B cell (primary cell): ENCODE measurements at regions not wholly inside any gene's neighbourhood (a gene's known extent, or its start where the extent isn't known, plus 50 kb on each side); places are given as distances from the start of the nearest gene placed in this dataset.

Source experiments
- ATAC-seq: fragments of 200-7000 bp; cut with Tn5 transposase; one replicate; pipeline ENCODE4 v1.10.0; 2021; ENCODE audit warnings: low read depth, mild to moderate bottlenecking, moderate number of reproducible peaks, moderate library complexity
- CTCF ChIA-PET: fragments of 350-600 bp; sonication (Branson Sonifier 250); formaldehyde crosslinking; loops from one replicate; lab custom pipeline; 2021; ENCODE audit warnings: antibody characterized with exemption, inconsistent platforms; lab: Charles Lee
- POLR2A ChIA-PET: fragments of 350-600 bp; sonication (Branson Sonifier 250); formaldehyde crosslinking; loops from one replicate; lab custom pipeline; 2021; ENCODE audit warnings: antibody characterized with exemption; lab: Charles Lee
- DNase-seq: peaks from one replicate; pipeline ENCODE4 v3.0.0; 2013
- H2AFZ ChIP-seq: 2 replicates; pipeline ENCODE4 v1.6.1; 2012; ENCODE audit warnings: mild to moderate bottlenecking, low read depth, low read length; ENCODE audit not compliant: insufficient read depth, poor library complexity, severe bottlenecking
- H3K27ac ChIP-seq, 2 donors: 1 replicate in 1 of 2; 2 replicates in 1 of 2; pipeline ENCODE4 v1.5.1; 2012 to 2013; ENCODE audit warnings: low read length in 2 of 2, mild to moderate bottlenecking in 2 of 2, moderate library complexity in 1 of 2
- H3K27me3 ChIP-seq, 4 experiments: fragments of 200-600 bp in 1 of 4; sonication (generic) in 1 of 4; replicated peaks in 1 of 4; 1 replicate in 2 of 4; 2 replicates in 2 of 4; pipeline versions ENCODE4 v1.6.1 to v1.7.0; 2013 to 2016; ENCODE audit warnings: low read length in 3 of 4, mild to moderate bottlenecking in 2 of 4, mixed read lengths in 1 of 4, moderate library complexity in 1 of 4; ENCODE audit not compliant: insufficient read depth in 4 of 4, control insufficient read depth in 3 of 4; ENCODE audit errors: control extremely low read depth in 1 of 4
- H3K36me3 ChIP-seq, 2 experiments: replicated peaks in 1 of 2; 1 replicate in 1 of 2; 2 replicates in 1 of 2; pipeline versions ENCODE4 v1.6.1 to v1.7.1; 2013; ENCODE audit warnings: low read length in 1 of 2; ENCODE audit not compliant: insufficient read depth in 2 of 2, control insufficient read depth in 1 of 2; ENCODE audit errors: control extremely low read depth in 1 of 2, extremely low read depth in 1 of 2
- H3K4me1 ChIP-seq, 2 donors: fragments of 200-600 bp in 1 of 2; sonication (generic) in 1 of 2; 1 replicate in 1 of 2; 2 replicates in 1 of 2; pipeline versions ENCODE4 v1.5.1 to v1.6.1; 2013 to 2017; ENCODE audit warnings: low read length in 2 of 2; ENCODE audit not compliant: control insufficient read depth in 2 of 2, insufficient read depth in 2 of 2
- H3K4me2 ChIP-seq: replicated peaks from 2 replicates; pipeline ENCODE3; 2012; ENCODE audit warnings: mild to moderate bottlenecking, low read depth, low read length; ENCODE audit not compliant: poor library complexity, severe bottlenecking
- H3K4me3 ChIP-seq, 5 experiments: fragments of 200-600 bp in 1 of 5; sonication (generic) in 1 of 5; 1 replicate in 3 of 5; 2 replicates in 2 of 5; pipeline versions ENCODE4 v1.5.1 to v1.7.0; 2011 to 2016; ENCODE audit warnings: low read length in 4 of 5, mild to moderate bottlenecking in 4 of 5, low read depth in 2 of 5, control low read depth in 1 of 5, moderate library complexity in 1 of 5; ENCODE audit not compliant: insufficient read depth in 1 of 5; ENCODE audit errors: control extremely low read depth in 1 of 5, extremely low read depth in 1 of 5
- H3K79me2 ChIP-seq: fragments of 200-600 bp; sonication (generic); one replicate; pipeline ENCODE4 v1.6.0; 2016; ENCODE audit warnings: low read length; ENCODE audit not compliant: control insufficient read depth, insufficient read depth
- H3K9ac ChIP-seq: fragments of 200-600 bp; sonication (generic); 2 replicates; pipeline ENCODE4 v1.6.1; 2017; ENCODE audit warnings: mild to moderate bottlenecking, low read length, moderate library complexity
- H3K9me3 ChIP-seq, 3 donors: one replicate each; pipeline versions ENCODE4 v1.6.1 to v1.7.1; 2013; ENCODE audit warnings: low read length in 2 of 3; ENCODE audit not compliant: control insufficient read depth in 2 of 3, insufficient read depth in 1 of 3; ENCODE audit errors: control extremely low read depth in 1 of 3
- H4K20me1 ChIP-seq: 2 replicates; pipeline ENCODE4 v1.6.0; 2012; ENCODE audit warnings: mild to moderate bottlenecking, low read length; ENCODE audit not compliant: insufficient read depth, control insufficient read depth, poor library complexity, severe bottlenecking
- H3K27ac Mint-ChIP-seq: one replicate; pipeline ENCODE4 v1.8.0; 2021; ENCODE audit warnings: mixed read lengths
- H3K27me3 Mint-ChIP-seq: one replicate; pipeline ENCODE4 v1.8.0; 2021; ENCODE audit warnings: mixed read lengths
- H3K4me1 Mint-ChIP-seq: one replicate; pipeline ENCODE4 v1.8.0; 2021; ENCODE audit warnings: mixed read lengths
- H3K4me3 Mint-ChIP-seq: one replicate; pipeline ENCODE4 v1.8.0; 2021; ENCODE audit warnings: mixed read lengths
- H3K9me3 Mint-ChIP-seq: one replicate; pipeline ENCODE4 v1.8.0; 2022; ENCODE audit warnings: mixed read lengths; ENCODE audit not compliant: insufficient read depth
- EZH2 ChIP-seq: IDR thresholded peaks from 2 replicates; pipeline ENCODE4 v1.6.1; 2012; ENCODE audit warnings: borderline replicate concordance, low read depth, mild to moderate bottlenecking, moderate library complexity, low read length; ENCODE audit not compliant: insufficient read depth, poor library complexity, severe bottlenecking
- WGBS: methylation state at CpG from one replicate; pipeline ENCODE4 v1.1.5; 2013; ENCODE audit warnings: missing lambda C conversion rate; ENCODE audit not compliant: insufficient coverage; 5-methylcytosine and 5-hydroxymethylcytosine counted together
- intact Hi-C: fragments of 100-400 bp; cut with micrococcal nuclease; formaldehyde crosslinking; loops from one replicate; pipeline ENCODE4 v1.10.0; 2022
- TF ChIP-seq, protein P1 (sequence below): fragments of 200-600 bp; IDR thresholded peaks from one replicate; pipeline ENCODE4 v1.8.0; 2022; ENCODE audit warnings: antibody characterized with exemption, mild to moderate bottlenecking

DNA sequence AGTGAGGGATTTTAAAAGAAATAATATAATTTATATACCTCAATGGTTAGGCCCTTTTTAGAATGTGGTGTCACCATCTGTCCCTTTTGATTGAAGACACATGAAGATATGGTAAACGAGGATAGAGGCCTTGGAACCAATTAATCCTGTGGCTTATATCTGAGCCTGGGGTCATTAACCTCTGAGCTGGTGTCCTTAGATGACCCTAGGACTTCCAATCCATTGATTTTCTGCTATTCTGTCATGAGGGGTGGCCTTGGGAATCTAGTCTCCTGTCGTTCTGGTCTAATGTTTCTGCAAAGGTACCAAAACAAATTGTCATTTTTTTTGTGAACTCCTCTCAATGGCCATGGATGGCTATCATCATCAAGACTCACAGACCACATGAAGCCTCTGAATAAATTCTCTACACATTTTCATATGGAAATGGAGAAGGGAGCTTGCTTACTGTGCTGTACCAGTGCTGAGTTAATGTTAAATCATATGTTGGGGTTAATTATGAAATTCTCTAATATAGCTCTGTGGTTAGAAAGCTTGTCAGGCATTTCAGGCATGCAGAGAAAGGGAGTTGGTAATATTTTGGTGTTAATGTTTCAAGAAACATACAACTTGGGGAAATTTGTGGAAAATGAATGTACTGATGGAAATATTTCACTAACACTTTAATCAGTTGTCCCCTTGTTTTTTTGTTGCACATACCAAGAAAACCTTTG is 204.2 kb upstream of the IL15 start:
- H3K9me3 ChIP-seq, result no peaks in the 10 kb centered on the region
- intact Hi-C loops, result no loop called here
- ChIA-PET POLR2A (no interaction called here), CTCF (no interaction called here)
- H3K27ac ChIP-seq, result no peak overlapping the region
- no peaks in the 10 kb centered on the region for H3K27me3 ChIP-seq
- TF ChIP-seq, protein P1, sequence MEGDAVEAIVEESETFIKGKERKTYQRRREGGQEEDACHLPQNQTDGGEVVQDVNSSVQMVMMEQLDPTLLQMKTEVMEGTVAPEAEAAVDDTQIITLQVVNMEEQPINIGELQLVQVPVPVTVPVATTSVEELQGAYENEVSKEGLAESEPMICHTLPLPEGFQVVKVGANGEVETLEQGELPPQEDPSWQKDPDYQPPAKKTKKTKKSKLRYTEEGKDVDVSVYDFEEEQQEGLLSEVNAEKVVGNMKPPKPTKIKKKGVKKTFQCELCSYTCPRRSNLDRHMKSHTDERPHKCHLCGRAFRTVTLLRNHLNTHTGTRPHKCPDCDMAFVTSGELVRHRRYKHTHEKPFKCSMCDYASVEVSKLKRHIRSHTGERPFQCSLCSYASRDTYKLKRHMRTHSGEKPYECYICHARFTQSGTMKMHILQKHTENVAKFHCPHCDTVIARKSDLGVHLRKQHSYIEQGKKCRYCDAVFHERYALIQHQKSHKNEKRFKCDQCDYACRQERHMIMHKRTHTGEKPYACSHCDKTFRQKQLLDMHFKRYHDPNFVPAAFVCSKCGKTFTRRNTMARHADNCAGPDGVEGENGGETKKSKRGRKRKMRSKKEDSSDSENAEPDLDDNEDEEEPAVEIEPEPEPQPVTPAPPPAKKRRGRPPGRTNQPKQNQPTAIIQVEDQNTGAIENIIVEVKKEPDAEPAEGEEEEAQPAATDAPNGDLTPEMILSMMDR, result no peak
- TF ChIP-seq EZH2, result no peak
- H3K4me3 ChIP-seq, result no peak overlapping the region
- no peaks in the 10 kb centered on the region for H4K20me1 ChIP-seq
- no peaks in the 10 kb centered on the region for H3K36me3 ChIP-seq
- H3K79me2 ChIP-seq, result no peaks in the 10 kb centered on the region
- DNase-seq, result no peak
- no peak overlapping the region for H3K4me2 ChIP-seq
- H3K4me1 ChIP-seq, result no peaks in the 10 kb centered on the region
- H2AFZ ChIP-seq, result no peak overlapping the region
- Mint-ChIP-seq H3K27ac (no peak overlapping the region), H3K9me3 (no peaks in the 10 kb centered on the region), H3K27me3 (no peaks in the 10 kb centered on the region), H3K4me3 (no peak overlapping the region), H3K4me1 (no peaks in the 10 kb centered on the region)
- ATAC-seq, result no peak
- 68% methylated on average over 2 of the region's 2 CpGs for WGBS
- no peak overlapping the region for H3K9ac ChIP-seq

DNA sequence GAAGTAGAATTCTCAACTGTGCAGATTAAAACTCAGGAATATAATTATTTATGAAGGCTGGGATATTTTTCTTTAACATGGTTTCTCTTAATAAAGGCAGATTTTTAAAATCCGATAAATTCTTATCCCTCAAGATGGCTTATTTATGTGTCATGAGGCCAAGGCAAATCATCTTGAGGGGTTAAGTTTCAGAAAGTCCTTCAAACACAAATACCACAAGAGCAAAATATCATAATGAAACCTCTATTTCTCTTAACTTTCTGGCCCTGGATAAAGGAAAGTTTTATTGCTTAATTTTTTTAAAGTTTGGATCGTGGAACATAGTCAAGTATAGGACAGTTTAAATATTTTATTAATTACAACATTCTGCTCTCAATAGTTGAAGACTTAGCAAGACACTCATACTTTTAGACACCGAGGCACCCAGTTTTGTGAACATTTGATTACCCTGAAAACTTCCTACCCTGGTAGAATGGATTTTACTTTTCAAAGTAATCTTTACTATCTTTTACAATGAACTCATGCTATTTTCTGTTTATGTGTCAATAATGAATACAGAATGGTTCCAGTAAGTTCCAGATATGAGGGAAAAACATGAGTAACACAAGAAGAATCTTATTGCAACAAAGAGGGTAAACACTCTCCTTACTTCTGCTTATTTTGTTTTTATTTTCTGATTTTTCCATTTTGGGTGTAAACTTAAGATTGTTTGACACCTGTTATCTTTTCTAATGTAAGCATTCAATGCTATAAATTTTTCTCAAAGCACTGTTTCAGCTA is 200.7 kb upstream of the IL15 start:
- Histone ChIP-seq H3K9ac (no peak overlapping the region), H3K4me3 (no peak overlapping the region), H3K9me3 (no peaks in the 10 kb centered on the region), H4K20me1 (no peaks in the 10 kb centered on the region), H3K79me2 (no peaks in the 10 kb centered on the region), H3K4me1 (no peaks in the 10 kb centered on the region), H2AFZ (no peak overlapping the region), H3K27ac (no peak overlapping the region), H3K27me3 (no peaks in the 10 kb centered on the region), H3K4me2 (no peak overlapping the region), H3K36me3 (no peaks in the 10 kb centered on the region)
- DNase-seq (no peak), ATAC-seq (no peak)
- Mint-ChIP-seq H3K27me3 (no peaks in the 10 kb centered on the region), H3K9me3 (no peaks in the 10 kb centered on the region), H3K27ac (no peak overlapping the region), H3K4me3 (no peak overlapping the region), H3K4me1 (no peaks in the 10 kb centered on the region)
- POLR2A ChIA-PET, result no interaction called here
- WGBS, result no CpG with 5 or more reads among the region's 3 CpGs
- intact Hi-C loops, result no loop called here
- CTCF ChIA-PET, result no interaction called here
- TF ChIP-seq EZH2, result no peak
- TF ChIP-seq, protein P1, result no peak
